ENCODE measurements at regions not wholly inside any gene's neighbourhood (a gene's known extent, or its start where the extent isn't known, plus 50 kb on each side); places are given as distances from the start of the nearest gene placed in this dataset.

DNA sequence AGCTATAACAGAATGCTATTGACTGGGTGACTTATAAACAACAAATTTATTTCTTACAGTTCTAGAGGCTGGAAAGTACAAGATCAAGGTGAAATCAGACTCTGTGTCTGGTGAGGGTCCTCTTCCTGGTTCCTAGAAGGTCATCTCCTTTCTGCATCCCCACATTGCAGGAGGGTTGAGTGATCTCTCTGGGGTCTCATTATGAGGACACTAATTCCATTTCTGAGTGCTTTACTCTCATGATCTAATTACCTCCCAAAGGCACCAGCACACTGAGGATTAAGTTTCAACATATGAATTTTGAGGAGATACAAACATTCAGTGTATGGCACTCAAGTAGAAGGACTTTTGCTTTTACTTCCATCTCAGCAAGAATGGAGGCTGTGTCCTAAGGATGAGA lies 534.1 kb upstream of the KCNMB2 start:
- TF ChIP-seq, protein P1, sequence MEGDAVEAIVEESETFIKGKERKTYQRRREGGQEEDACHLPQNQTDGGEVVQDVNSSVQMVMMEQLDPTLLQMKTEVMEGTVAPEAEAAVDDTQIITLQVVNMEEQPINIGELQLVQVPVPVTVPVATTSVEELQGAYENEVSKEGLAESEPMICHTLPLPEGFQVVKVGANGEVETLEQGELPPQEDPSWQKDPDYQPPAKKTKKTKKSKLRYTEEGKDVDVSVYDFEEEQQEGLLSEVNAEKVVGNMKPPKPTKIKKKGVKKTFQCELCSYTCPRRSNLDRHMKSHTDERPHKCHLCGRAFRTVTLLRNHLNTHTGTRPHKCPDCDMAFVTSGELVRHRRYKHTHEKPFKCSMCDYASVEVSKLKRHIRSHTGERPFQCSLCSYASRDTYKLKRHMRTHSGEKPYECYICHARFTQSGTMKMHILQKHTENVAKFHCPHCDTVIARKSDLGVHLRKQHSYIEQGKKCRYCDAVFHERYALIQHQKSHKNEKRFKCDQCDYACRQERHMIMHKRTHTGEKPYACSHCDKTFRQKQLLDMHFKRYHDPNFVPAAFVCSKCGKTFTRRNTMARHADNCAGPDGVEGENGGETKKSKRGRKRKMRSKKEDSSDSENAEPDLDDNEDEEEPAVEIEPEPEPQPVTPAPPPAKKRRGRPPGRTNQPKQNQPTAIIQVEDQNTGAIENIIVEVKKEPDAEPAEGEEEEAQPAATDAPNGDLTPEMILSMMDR (IDR thresholded peaks at IDR 0.05; ENCODE audit: unreplicated experiment): no peak
- DNase-seq: no peak
- CTCF ChIA-PET: interaction anchor here (0.5 to 0.7 kb wide), 2 partner anchors 19 to 1579 kb away, joined by 3 to 6 read pairs; no protein-coding TSS in a partner anchor
- Mint-ChIP-seq H3K27me3 (ENCODE audit: unreplicated experiment) (no peaks in the 10 kb centered on the region), H3K4me3 (ENCODE audit: low read depth, unreplicated experiment) (no peak overlapping the region), H3K27ac (ENCODE audit: unreplicated experiment) (peak overlapping the region; percentile 9), H3K36me3 (ENCODE audit: insufficient read depth, unreplicated experiment) (no peaks in the 10 kb centered on the region), H3K4me1 (ENCODE audit: low read depth, unreplicated experiment) (peaks cover 18% of the 10 kb centered on the region), H3K9me3 (ENCODE audit: low read depth, unreplicated experiment) (peaks cover 5% of the 10 kb centered on the region)
- intact Hi-C loops (cut with micrococcal nuclease; ENCODE audit: unreplicated experiment): no loop called here
- no TSS peak for BruUV-seq (replicated peaks)

DNA sequence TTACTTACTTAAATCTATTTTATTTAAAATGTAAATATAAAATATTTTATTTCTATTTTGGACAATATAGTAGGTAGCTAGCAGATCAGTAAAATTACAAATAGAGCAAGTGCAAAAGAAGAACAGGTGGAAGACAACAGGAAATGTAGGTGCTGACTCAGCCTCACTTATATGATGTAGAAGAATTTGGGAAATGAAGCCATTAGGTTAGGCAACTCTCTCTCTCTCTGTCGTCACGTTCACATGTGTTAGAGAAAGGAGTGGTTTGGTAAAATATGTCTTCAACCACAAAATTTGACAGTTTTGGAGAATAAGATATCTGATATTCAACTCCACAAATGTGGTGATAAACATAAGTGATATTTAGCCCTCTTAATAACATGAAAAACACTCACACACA lies 532.5 kb upstream of the KCNMB2 start:
- peaks cover 9% of the 10 kb centered on the region for H3K4me1 Mint-ChIP-seq (ENCODE audit: low read depth, unreplicated experiment)
- TF ChIP-seq, protein P1 (IDR thresholded peaks at IDR 0.05; ENCODE audit: unreplicated experiment): no peak
- intact Hi-C loops (cut with micrococcal nuclease; ENCODE audit: unreplicated experiment): no loop called here
- no peaks in the 10 kb centered on the region for H3K36me3 Mint-ChIP-seq (ENCODE audit: insufficient read depth, unreplicated experiment)
- no TSS peak for BruUV-seq (replicated peaks)
- H3K9me3 Mint-ChIP-seq (ENCODE audit: low read depth, unreplicated experiment): peaks cover 5% of the 10 kb centered on the region
- DNase-seq: no peak
- CTCF ChIA-PET: no interaction called here
- no peak overlapping the region for H3K27ac Mint-ChIP-seq (ENCODE audit: unreplicated experiment)
- H3K27me3 Mint-ChIP-seq (ENCODE audit: unreplicated experiment): no peaks in the 10 kb centered on the region
- H3K4me3 Mint-ChIP-seq (ENCODE audit: low read depth, unreplicated experiment): no peak overlapping the region

- CTCF ChIA-PET: interaction anchor here (0.7 kb wide), 2 partner anchors 73 to 365 kb away, joined by 3 read pairs; no protein-coding TSS in a partner anchor
- no peaks in the 10 kb centered on the region for H3K9me3 Mint-ChIP-seq (ENCODE audit: low read depth, unreplicated experiment)
Measured at GRCh38 chr3:178005961-178006360, 530.3 kb upstream of the KCNMB2 start.

DNA sequence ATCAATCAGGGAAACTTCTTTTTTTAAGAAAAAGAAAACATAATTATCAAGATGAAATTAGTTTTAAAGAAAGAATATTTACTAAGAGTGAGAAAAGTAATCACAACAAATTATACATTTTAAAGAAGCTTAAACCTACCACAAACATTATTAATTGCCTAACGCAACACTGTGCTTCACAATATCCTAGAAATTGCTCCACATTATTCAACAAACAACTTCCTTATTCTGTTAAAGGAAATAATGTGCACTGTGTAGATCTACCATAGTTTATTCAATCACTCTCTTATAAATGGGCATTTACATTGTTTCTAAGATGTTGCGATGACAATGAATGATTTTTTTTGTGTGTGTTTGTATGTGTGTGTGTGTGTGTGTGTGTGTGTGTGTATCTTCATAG lies 525.9 kb upstream of the KCNMB2 start:
- Mint-ChIP-seq H3K4me3 (ENCODE audit: low read depth, unreplicated experiment) (no peak overlapping the region), H3K9me3 (ENCODE audit: low read depth, unreplicated experiment) (no peaks in the 10 kb centered on the region), H3K27ac (ENCODE audit: unreplicated experiment) (no peak overlapping the region), H3K4me1 (ENCODE audit: low read depth, unreplicated experiment) (no peaks in the 10 kb centered on the region), H3K36me3 (ENCODE audit: insufficient read depth, unreplicated experiment) (no peaks in the 10 kb centered on the region), H3K27me3 (ENCODE audit: unreplicated experiment) (no peaks in the 10 kb centered on the region)
- no TSS peak for BruUV-seq (replicated peaks)
- intact Hi-C loops (cut with micrococcal nuclease; ENCODE audit: unreplicated experiment): no loop called here
- CTCF ChIA-PET: no interaction called here
- TF ChIP-seq, protein P1 (IDR thresholded peaks at IDR 0.05; ENCODE audit: unreplicated experiment): no peak
- DNase-seq: no peak

More at GRCh38 chr3:178005961-178006360, 530.3 kb upstream of the KCNMB2 start:
- H3K4me1 Mint-ChIP-seq (ENCODE audit: low read depth, unreplicated experiment): peaks cover 8% of the 10 kb centered on the region
- TF ChIP-seq, protein P1 (IDR thresholded peaks at IDR 0.05; ENCODE audit: unreplicated experiment): no peak
- intact Hi-C loops (cut with micrococcal nuclease; ENCODE audit: unreplicated experiment): no loop called here
- no peak overlapping the region for H3K4me3 Mint-ChIP-seq (ENCODE audit: low read depth, unreplicated experiment)
- BruUV-seq (replicated peaks): no TSS peak
- no peaks in the 10 kb centered on the region for H3K36me3 Mint-ChIP-seq (ENCODE audit: insufficient read depth, unreplicated experiment)
- no peaks in the 10 kb centered on the region for H3K27me3 Mint-ChIP-seq (ENCODE audit: unreplicated experiment)
- H3K27ac Mint-ChIP-seq (ENCODE audit: unreplicated experiment): no peak overlapping the region
- DNase-seq: no peak

Measured in Calu3 (cell line).